GM18502 (cell line): ENCODE measurements at regions not wholly inside any gene's neighbourhood (a gene's known extent, or its start where the extent isn't known, plus 50 kb on each side); places are given as distances from the start of the nearest gene placed in this dataset.
"Not testable (repeated sequence)": the region's sequence is repeated elsewhere in the genome, so short reads cannot be mapped to it uniquely, and the experiment has no call there.

Source experiments
- ATAC-seq: cut with Tn5 transposase; IDR thresholded peaks from one replicate; pipeline ENCODE4 v1.9.1; 2021; ENCODE audit warnings: mild to moderate bottlenecking; ENCODE audit not compliant: unreplicated experiment, poor library complexity

DNA sequence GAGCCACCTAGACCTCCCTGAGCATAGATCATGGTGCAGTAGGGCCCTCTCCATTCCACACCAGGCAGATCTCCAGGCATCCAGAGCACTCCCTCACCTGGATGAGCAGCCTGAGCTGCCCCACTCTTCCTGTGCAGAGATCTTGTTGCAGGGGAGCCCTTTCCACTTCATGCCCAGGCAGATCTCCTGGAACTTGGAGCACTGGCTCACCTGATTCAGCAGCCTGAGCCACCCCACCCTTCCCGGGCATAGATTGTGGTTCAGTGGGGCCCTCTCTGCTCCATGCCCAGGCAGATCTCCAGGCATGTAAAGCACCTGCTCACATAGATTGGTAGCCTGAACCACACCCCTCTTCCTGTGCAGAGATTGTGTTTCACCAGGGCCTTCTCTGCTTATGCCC is 78.0 kb downstream of the SEC16B start:
- no peak for ATAC-seq

DNA sequence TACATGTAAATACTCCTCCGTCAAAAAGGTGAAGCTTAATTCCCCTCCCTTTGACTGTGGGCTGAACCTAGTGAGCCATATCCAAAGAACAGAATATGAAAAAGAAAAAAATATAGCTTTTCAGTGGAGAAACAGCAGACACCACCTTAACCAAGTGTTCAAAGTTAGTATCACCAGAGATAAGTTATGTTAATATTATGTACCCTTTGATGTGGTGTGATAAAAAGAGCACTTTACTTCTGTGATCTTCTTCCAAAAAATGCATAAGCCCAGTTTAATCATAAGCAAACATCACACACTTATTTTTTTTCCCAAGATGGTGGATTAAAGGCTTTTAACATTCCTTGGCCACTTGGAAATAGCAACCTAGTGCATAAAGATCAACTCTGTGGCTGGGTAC is 79.4 kb downstream of the SEC16B start:
- ATAC-seq: no peak

DNA sequence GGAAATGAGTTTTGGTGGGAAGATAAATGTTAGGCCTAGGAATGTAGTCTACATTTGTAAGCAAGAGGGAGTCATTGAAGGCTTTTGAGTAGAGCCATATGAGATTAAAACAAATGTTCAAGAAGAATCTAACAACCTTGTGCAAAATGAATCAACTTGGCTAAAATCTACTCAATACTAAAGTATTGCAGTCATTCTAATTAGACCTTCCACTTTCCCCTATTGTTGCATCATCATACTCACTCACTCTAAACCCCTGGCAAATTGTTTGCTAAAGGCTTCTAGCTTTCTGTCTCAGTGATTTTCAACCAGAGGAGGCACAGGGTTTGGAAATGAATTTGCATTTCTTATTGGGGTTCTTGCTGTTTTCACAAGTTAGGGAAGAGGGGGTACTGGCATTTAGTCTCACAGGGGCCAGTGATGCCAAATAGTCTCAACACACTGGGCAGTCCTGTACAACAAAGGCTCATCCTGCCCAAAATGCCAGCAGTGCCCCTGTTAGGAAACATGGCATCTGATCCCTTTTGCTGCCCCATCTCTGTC is 85.3 kb downstream of the SEC16B start:
- ATAC-seq: no peak

GRCh38 chr1:177883581-177883980 is 86.3 kb downstream of the SEC16B start:
- no peak for ATAC-seq

DNA sequence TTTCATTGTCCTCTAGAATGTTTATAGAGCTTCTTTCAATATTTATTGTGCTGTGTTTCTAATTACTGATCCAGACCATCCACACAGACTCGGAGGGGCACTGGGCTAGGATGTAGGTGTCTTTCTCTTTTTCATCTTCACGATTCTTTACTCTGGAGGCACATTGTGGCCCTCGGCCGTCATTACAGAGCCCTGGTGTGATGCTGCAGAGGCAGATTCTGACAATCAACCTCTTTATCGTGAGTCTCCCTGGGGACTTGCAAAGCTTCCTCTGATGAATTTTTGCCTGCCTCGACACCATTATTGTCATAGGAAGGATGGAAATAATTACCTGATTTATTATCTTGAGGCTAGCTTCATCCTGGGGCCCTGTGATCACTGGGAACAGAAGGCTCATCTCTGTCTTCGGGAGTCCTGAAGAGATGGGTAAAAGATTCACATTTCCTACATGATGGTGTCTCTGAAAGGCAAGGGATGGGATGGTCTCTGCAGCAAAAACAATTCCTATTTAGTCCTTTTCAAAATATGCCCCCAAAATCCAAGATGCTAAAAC is 89.4 kb downstream of the SEC16B start:
- no peak for ATAC-seq

- ATAC-seq: no peak
These were observed 92.8 kb downstream of the SEC16B start for GRCh38 chr1:177877086-177877485.

DNA sequence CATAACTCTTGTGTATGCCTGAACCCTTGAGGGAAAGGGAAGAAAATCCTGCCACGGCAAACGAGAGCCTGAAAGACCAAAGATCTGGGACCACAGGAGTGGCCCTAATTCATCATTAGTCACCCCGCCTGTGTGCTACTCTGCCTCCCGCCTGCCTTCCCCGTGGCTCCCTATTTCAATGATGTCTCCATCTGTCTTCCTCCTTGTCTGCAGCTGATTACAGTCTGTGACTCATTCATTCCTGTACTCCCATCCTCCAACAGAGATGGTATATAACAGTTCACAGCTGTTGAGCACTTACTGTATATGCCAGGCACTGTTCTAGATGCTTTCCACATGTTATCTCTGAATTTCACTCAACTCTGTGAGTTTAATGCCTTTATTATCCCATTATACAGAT is 96.6 kb downstream of the SEC16B start:
- no peak for ATAC-seq

DNA sequence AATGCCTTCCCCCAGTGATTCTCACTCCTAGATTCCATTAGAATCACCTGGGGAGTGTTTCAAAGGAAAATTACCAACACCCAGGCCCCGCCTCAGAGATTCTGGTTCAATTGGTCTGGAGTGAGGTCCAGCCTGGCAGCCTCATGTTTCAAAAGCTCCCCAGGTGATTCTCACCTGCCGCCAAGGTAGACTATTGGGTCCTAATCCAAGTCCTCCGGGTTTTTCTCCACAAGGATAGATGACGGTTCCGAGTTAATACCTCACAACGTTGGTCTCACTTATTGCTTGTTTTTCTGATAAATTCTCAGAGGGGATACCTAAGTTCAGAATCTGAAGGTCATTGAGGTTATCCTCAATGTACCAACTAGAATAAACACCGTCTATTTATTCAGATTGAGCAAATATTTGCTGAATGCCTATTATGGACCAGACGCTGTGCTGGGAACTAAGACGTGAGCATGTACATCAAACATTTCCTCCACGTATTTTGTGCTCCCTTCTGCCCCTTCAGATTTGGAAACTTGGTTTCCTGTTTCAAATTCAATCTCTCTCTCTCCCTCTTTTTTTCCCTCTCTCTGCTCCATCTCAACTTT is 97.5 kb downstream of the SEC16B start:
- ATAC-seq: no peak

- no peak for ATAC-seq
These were observed 98.1 kb downstream of the SEC16B start for GRCh38 chr1:177871613-177872307.

- no peak for ATAC-seq
These were observed 100.3 kb downstream of the SEC16B start for GRCh38 chr1:177869586-177869985.

- not testable (repeated sequence) for ATAC-seq
These were observed 100.8 kb downstream of the SEC16B start for GRCh38 chr1:177869011-177869410.

- ATAC-seq: no peak
These were observed 104.1 kb downstream of the SEC16B start for GRCh38 chr1:177865807-177866206.

DNA sequence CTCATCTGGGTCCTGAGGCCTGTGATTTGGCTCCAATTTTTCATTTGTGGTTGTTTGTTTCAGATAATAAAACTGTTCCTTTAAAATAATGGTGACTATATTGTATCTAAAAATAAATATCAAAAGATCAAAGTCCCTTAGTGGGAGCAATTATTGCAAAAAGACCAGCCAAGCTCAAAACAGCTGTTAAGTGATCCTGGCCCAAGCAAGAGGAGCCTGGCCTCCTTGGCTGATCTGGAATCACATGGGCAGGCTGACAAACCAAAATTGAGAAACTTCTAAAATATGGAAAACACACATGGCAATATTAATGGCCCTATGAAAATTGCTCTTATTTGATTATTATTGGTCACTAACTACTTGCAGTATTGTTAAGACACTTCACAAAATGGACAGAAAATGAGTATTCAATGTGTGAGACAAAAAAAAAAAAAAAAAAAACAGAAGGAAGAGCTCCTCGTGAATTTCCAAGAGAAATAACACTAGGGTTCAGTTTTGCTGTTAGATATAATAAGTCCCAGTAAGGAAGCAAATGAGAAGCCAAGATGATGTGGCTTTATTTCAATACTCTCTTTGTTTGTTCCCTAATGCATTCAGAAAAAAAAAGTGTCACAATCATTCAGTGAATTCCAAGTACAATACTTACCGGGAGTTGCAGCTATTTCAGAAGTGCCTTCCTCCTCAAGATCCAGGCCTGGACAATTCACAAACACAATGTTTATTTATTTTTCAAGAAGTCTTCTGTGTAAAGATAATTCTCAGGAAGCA is 105.1 kb downstream of the SEC16B start:
- no peak for ATAC-seq

DNA sequence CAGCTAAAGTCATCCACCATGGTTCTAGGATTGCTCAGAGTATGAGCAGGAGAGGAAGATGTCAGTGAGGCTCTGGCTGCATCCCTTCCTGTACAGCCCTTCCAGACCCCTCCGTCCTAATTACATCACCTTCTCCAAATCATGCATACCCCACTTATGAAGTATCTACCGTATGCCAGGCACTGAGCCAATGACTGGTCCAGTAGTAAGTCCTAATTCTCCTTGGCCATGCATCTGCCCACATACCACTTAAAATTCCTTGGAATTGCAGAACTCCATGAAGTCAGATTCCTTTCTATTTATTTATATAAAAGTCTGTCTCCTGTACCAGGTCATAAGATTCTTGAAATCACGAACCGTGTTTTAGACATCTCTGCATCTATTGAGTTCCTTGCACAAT is 106.1 kb downstream of the SEC16B start:
- no peak for ATAC-seq

DNA sequence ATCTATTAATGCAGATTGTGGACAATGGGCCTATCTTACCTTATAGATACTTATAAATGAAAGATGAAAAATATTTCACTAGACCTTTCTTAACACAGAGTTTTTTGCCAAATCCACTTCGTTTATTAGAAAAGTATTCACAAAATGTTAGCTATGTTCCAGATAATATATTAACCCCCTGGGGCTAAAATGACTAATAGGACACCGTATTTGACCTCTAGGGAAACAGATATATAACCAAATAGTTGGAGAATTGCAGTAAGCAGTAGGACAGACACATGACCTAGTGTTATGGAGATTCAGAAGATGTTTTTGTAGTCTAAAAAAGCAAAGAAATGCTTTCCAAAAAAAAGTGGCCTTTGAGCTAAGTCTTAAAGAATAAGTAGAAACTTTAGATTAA is 106.9 kb downstream of the SEC16B start:
- no peak for ATAC-seq

- no peak for ATAC-seq
These were observed 110.3 kb downstream of the SEC16B start for GRCh38 chr1:177859572-177859971.

GRCh38 chr1:177858332-177858821 is 111.5 kb downstream of the SEC16B start:
- ATAC-seq: no peak

DNA sequence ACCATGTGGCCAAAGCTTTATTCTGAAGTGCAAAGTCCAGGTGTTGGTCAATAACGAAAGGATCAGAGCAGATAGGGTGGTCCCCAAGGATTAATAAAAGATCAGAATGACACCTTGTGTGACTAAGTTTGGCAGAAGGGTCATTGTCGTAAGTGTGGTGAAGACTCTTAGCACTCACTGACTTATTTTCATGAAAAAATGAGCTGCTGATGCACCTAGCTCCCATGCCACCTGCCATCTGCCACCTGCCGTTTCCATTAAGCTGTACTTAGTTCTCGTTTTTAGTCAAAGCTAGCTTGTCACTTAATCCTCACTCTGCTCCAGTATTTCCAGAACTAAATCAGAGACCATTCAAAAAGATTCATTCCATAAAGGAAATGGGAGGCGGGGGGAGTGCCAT is 112.6 kb downstream of the SEC16B start:
- no peak for ATAC-seq

- no peak for ATAC-seq
These were observed 114.9 kb downstream of the SEC16B start for GRCh38 chr1:177854951-177855350.

DNA sequence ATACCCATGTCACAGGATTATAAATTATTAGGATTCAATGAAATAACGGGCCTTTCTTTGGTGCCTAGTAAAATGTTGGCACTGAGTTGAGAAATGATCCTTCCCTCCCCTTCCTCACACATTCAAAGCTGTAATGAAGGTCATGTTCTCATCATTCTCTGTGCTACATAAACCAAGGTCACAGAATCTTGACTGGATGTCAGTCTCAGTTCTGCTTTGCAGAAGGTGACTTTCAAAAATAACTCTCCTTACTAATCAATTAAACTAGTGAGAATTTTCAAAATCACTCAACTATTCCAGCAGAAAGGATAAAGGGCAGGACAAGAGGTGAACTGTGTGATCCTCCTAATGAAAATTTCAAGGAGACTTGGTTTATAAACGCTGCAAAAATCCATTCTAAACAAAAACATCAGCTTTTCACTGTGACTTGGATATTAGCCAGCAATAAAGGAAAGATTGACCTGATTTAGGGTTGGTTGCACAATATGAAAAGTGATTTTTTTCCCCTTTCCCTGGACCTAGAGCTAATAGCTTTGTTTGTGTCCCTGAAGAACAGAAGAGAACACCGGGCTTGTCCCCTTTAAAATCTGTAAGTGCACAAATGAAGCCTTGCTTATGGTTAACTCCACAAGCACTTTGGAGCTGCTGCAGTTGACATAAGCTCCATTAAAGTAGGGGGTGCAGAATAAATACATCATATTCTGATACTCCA is 120.1 kb downstream of the SEC16B start:
- no peak for ATAC-seq
